Left lobe of liver (tissue), 2 donors: ENCODE measurements at regions not wholly inside any gene's neighbourhood (a gene's known extent, or its start where the extent isn't known, plus 50 kb on each side); places are given as distances from the start of the nearest gene placed in this dataset.

ENCODE experiments used
- ATAC-seq: fragments of 200-7000 bp; cut with Tn5 transposase; one replicate; pipeline ENCODE4 v1.9.1; 2020; ENCODE audit warnings: mild to moderate bottlenecking, moderate library complexity
- DNase-seq: peaks from one replicate; pipeline ENCODE4 v3.0.0-alpha.2; 2020; ENCODE audit warnings: low spot score
- donor health status: DM: no; HTN: no; CAD: no; lungs with moderate emphysema.
- donor health status: DM: no; HTN: yes; CAD: no.

DNA sequence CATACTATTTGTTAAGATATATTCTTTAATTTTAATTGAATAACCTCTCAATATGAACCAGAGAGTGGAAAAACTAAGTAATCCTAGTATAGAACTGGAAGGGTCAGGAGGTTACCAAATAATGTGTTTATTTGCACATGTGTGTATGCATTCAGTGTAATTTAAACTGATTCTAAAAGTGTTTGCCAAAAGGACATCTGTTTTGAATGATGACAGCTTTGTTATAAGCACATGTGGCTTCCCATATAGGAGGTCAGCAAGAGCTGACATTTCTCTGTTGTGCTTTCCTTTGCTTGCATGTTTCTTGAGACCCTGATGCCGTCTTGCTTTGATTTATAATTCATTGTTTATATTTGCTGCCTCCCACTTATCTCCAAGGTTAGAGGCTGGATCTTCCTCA lies 383.4 kb downstream of the BRINP1 start:
- ATAC-seq: no peak
- DNase-seq: no peak

DNA sequence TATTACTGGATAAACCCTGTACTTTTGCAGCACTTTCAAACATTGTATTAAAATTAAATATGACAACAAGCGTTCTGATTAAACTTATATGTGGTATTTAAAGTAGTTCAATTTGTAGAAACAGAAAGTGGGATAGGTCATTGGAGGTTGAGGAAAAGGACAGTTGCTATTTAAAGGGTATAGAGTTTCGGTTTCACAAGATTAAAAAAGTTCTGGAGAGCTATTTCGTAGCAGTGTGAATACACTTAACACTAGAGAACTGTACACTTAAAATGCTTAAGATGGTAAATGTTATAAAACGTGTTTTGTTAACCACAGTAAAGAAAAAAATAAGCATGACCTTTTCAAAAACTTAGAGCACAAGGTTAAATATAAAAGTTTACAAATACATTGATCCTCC lies 382.1 kb downstream of the BRINP1 start:
- ATAC-seq (no peak), DNase-seq (no peak)

DNA sequence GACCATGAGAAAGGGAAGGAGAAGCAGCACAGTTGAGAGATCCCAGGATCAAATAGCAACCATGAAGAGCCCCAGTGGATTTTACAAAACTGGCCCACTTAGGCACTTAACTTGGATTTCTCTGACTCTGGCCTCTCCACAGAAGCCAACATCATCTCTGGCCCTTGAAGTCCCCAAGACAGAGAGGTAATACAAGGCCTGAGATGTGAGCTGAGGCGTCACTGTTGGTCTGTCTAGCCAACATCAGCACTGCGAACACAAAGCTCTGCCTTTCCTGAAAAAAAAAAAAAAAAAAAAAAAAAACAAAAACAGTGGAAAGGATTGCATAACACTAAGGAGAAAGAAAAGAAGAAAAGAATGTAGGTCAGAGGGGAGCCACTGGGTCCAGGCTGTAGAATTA lies 378.3 kb downstream of the BRINP1 start:
- ATAC-seq (no peak), DNase-seq (no peak)

DNA sequence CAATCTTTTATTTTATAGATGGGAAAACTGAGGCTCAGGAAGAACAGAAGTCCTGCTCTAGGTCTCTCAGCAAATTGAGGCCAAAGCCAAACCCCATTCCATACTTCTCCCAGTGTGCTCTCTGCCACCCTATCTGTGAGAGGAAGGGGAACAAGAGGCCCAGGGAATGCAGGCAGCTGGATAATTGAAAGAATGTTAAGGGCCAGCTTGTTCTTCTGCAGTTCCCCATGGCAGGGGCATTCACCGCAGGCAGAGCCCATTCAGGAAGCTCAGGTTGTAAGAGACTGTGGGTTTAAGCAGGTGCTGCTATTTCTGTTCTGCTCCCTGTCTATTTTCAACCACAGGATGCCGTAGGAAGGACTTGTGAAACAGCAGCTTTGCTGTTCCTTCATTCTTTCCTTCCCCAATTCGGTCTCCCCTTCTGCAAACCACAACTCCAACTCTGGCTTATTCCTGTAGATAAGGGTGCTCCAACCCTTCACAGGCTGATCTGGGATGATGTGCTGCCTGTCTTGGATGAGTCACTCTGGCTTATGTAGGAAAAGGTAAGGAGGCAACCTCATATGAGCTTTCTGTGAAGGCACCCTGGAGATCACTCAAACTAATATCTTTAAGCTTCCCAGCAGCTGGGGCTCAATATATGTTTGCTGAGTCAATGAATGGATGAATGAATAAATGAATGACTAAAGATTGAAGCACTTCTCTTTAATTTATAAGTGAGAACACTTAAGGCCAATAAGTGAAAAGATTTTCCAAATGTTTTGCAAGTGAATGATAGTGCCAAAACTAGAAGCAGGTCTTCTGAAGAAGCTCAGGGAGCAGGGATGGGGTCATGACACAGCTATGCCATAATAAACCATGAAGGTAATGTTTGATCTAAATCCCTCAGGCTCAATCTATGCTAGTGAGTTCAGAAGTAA lies 377.6 kb downstream of the BRINP1 start:
- DNase-seq (no peak), ATAC-seq (no peak)

DNA sequence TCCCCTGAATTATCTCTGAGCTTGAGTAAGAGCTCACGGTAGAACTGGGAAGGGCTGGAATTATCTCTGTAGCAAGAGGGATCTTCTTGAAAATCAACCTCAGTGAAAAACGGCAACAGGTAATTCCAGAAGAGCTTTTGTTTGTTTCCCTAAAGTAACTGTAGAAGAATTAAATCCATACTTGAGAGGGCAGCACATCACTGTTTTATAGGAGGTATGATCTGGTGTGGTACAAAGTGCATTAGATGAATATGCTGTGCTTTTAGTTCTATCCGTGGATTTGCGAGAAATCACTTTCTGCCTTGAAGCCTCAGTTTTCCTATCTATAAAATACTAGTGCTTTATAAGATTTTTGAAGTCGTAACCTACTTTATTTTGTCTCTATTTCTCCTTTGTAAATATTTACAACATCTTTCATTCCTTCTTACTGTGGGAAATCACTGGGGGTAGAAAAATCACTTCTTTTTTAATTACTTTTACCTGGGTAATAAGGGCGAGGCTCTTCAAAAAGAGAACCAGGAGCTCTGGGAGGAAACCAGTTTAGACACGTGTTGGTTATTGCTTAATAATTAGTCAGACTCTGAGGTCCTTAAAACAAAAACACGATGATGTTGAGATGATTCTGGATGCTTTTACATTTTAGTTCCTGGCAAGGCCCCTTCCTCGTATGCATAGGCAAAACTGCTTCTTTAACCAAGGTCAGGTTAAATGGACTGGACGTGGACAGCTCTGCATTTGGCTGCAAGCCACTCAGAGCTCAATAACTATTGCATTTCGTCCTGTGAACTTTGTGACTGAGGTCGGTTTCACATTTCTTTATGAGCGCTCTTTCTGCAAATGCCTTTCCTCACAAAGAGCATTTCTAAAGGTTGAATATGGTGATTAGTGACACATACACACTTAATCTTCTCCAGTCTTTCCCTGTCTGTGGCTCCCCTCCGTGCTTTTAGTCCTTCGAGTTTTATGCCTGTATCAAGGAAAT lies 376.1 kb downstream of the BRINP1 start:
- peak; percentile 94 for ATAC-seq
- peak; percentile 64 for DNase-seq

DNA sequence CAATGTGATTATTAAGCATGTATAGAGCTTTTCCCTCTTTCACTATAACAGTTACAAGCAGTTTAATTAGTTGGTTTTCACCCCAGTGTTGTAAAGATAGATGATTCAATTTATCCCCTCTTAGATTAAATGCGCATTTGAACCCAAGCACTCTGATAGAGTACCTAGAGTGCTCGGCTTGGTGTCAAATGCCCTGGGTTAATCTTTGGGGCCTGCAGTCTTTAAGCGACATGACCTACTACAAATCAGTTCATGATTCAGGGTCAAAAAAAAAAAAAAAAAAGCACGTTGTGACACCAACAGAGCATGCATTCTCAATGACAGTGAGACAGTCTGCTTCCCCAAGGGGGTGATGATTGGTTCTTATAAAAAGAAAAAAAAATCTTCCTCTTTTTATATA lies 375.3 kb downstream of the BRINP1 start:
- DNase-seq (no peak), ATAC-seq (no peak)

DNA sequence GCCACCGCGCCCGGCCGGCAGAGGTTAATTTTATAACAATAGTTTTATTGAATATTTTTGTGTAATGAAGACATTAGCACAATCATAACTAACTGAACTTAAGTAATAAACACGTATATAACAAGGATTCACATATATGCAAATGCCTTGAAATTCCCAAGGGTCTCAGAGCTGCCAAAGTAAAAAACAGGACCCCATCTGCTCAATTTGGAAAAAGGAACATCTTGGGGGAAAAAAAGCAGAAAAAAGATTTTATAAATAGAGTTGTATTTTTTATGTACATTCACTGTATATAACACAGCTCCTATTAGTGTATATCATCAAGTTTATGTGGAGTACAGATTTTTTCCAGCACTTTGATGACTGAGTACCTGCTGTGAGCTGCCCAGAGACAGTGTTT lies 366.7 kb downstream of the BRINP1 start:
- no peak for ATAC-seq

DNA sequence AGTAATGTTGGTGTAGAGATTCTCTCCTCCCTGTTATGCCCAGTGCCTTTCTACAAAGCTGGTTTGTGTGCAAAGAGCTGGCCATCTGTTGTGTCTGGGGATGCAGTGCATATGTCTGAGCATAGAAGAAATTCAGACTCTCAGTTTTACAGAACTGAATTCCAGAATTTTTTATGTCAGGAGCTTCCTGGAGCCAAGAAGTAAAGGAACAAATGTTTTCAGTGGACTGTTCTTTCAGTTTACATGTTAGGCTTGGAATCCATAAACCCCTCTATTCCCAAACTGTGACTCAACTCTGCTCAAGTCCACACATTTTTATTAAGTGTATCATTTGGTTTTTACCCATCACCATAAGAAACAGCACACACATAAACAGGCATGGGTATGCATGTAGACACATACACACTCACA lies 366.0 kb downstream of the BRINP1 start:
- no peak for DNase-seq
- no peak for ATAC-seq

More for the DNA sequence above, 366.7 kb downstream of the BRINP1 start:
- DNase-seq: no peak

DNA sequence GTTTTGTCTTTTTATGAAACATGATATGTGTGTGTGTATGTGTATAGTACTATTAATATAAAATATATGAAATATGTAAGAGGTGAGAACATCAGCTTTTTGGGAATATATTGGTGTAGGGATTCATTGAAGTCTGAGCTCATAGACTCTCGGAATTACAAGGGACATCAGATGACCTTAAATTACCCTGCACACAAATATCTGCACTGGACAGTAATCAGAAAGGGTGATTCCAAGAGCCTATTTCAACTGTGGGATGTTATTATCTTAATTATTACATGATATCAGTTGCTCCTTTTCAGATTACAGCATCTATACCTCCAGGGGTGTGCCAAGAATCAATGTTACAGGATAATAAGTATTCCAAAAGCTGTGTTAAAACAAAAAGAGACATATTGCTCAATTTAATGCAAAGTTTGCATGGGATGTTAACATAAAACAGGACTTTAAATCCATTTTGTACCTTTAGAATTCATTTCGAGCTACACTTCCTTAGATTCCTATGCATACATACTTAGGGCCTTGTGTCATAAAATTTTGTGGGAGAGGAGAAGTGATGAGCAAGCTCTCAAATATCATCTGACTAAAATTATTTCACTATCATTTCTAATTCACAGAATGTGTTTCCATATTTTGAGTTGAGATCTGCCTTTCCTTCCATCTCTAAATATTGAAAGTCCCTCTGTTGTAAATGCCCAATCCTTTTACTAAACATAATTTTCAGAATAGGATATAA lies 365.2 kb downstream of the BRINP1 start:
- no peak for ATAC-seq

DNA sequence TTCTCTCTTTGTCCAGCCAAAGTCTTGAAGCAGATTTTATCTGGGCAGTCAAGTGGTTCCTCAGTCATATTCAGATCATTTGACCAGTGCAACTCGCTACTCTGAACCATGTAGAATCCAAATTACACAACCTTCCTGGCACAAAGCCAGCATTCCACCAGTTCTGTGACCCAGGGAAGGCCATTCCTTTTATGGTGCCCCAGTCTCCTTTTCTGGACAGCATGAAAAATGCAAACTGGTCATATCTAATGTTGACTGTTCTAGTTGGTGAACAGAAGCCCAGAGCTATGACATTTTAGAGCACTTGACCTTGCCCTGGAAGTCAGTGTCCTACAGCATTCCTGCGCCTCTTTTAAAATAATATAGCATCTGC lies 364.6 kb downstream of the BRINP1 start:
- ATAC-seq (peak; percentile 86), DNase-seq (peak; percentile 75)

More for the DNA sequence above, 365.2 kb downstream of the BRINP1 start:
- DNase-seq: no peak

DNA sequence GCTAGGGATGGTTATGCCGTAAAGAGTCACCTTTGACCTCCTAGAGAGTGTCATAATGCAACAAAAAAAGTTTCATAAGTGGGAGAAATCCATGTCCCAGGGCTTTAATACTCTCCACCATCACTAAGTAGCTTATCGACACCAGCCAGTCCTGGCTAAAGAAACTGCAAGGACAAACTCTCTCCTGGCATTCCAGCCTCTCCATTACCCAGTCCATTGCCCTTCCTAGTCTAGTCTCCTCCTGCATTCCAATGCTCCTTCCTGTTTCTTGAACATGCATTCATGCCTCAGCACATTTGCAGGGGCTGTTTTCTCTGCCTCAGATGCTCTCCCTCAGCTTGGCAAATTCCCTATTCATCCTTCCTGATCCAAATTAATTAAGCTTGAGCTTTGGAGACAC lies 364.1 kb downstream of the BRINP1 start:
- ATAC-seq (peak; percentile 13), DNase-seq (no peak)

DNA sequence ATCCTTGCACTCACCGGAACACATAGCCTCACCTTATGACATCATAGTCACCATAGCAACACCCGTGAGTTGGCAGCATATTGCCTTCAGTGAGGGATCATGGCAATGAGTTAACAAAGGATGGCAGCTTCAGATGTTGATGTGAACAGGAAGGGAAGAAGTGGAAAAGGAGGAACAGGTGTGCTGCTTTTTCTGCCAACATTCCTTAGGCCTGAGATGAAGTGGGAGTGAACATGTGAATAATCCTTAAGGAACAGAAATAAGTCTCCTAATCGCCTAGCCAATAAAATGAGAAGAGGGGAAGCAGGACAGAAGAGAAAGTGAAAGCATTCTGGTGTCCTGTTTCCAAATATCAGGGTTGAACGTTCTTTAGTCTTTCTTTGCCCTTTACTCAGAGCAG lies 360.0 kb downstream of the BRINP1 start:
- ATAC-seq (peak; percentile 55), DNase-seq (no peak)

DNA sequence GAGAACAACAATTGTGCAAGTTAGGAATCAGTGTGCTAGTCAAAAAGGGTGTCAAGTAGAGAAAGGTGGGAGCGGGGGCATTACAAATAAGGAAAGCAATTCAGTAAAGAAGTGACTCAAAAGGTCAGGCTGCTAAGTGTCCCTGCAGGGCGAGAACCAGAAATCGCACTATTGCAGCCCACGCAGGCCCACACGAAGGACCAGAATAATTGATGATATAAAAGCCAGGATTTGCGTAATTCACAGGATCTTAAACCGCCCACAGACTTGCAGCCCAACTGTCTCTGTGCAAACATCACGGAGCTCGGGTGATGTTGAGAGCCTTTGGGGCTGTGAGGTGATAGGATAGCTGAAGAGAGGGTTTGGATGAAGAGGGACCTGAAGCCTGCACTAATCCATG lies 349.0 kb downstream of the BRINP1 start:
- DNase-seq (no peak), ATAC-seq (no peak)

DNA sequence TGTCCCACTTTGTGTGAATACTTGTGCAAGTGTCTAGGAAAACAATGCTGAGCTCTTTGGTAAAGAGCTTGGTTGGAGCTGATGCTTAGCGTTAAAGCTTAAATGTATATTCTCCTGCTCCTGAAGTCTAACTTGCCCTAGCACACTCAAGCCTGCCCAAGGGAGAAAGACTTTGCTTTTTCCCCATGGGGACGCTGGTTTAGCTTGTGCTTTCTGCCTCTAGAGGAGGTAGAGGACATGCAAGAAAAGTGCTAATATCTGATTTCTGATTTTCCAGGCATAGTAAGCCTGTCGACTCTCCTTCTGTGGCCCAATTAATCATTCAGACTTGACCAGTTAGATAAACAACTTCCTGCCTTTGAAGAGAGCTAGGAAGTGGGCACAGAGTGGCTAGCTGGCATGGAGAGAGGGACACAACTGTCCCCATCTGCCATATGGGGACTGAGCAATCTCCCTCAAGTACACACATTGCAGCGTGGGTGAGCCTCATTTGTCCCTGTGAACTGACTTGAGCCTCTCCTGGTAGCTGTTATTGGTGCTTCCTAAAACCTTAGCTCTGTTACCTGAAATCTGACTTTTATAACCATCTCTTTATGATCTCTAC lies 348.4 kb downstream of the BRINP1 start:
- DNase-seq (no peak), ATAC-seq (no peak)

DNA sequence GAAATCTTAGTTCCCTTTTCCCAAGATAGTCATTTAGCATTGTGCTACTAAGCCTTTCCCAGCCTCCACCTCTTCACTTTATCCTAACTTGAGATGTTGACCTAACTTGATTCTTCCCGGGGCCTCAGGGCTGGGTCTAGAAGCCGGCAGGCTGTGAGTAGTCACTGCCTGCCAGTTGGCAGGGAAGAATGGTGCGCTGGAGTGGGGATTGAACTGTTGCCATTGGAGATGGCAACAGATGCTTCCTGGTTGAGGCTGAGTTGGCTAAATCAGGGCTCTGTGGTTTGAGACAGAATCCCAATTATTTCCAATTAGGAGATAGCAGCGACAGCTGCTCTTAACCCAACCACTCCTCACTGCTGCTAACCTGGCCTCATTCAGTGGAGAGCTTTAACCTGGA lies 343.1 kb downstream of the BRINP1 start:
- no peak for ATAC-seq
- DNase-seq: no peak

DNA sequence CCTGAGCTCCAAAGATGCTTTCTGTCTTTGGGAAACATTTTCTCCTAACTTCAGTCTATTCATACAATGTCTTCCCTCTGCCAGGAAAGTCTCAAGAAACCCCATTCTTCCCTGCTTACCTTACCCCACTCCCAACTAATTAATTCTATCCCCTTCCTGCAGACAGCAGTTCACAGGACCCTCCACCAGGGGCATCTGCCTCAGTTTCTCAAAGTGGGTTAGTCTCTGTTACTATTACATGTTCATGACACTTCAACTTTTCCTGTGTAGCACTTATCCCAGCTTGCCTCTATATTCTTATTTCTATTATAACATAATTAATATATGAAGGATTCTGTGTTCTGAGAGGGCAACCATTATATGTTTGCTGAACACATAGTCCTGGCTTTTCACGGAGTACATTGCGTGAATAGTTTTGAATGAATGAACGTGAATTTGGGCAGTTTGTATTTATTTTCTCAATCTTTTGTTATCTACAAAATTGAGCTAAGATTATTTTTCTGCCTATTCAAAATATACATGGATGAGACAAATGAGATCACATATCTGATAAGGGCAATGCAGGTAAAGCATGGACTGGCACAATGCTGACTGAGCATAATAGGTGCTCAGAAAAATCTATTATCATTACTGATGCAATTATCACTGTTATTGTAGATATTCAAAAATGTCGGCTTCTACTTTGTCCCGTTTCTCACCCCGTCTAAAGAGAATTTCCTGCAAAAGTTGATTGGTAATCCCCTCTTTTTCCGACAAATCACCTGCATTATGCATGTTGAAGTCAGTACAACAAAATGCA lies 341.1 kb downstream of the BRINP1 start:
- ATAC-seq (no peak), DNase-seq (no peak)

DNA sequence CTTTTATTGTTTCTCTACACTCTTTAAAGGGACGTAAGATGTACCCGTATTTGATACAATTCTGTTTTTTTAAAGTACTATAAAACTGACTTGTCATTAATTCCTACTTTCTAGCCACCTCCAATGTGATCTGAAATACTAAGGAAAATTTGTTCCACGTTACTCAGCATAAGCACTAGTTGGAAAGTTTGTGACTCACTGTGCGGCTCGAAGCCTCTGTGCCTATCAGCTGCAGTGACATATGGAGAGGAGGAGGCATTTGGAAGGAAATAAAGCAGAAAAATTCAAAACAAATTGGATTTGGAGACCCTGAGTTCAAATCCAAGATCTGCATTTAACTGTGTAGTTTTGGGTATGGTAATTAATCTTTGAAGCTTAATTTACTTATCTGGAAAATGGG lies 339.3 kb downstream of the BRINP1 start:
- no peak for ATAC-seq
- DNase-seq: no peak

DNA sequence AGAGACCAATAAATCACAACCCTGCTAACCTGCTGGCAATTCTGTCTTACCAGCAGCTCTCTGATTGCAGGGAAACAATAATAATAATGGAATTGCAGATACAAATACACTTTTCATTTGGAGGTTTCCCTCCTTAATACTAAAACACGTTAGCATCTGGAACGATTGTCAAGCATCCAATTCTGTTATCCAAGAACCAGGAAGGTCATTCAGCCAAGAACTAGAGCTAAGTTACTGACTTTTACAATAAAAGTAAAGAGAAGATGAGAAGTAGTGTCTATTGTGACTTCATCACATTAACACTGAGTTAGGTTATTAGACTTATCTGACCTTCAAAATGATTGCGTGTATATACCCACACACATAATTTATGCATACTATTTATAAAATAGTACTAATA lies 335.6 kb downstream of the BRINP1 start:
- DNase-seq (no peak), ATAC-seq (no peak)

DNA sequence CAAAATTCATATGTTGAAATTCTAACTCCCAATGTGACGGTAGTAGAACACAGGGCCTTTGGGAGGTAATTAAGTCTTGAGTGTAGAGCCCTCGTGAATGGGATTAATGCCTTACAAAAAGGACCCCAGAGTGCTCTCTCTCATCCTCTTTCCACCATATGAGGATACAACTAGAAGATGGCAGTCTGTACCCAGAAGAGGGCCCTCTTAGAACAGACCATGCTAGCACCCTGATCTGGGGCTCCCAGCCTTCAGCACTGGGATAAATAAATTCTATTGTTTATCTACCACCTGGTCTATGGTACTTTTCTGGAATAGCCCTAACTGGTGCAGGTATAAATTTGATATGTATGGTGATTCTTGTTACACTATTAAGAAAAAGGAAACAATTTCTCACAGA lies 332.3 kb downstream of the BRINP1 start:
- ATAC-seq (no peak), DNase-seq (no peak)

DNA sequence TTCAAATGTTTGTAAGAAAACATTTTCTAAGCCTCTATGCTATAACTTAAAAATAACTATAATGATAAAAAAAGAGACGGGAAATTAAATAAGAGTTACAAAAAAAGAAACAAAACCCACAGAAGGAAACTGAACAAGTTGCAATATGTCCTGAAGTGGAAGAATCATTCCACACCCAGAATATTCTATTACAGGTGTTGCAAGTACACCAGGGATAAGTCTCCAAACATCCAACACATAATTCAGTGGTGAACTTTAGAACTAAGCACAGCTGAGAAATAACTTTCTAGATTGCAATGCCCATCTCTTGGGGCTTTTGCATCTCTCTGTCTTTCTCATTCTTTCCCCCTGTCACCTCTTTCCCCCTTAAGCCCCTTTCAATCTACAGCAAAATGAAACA lies 325.2 kb downstream of the BRINP1 start:
- DNase-seq (no peak), ATAC-seq (no peak)
